ENCODE measurements at regions not wholly inside any gene's neighbourhood (a gene's known extent, or its start where the extent isn't known, plus 50 kb on each side); places are given as distances from the start of the nearest gene placed in this dataset.

DNA sequence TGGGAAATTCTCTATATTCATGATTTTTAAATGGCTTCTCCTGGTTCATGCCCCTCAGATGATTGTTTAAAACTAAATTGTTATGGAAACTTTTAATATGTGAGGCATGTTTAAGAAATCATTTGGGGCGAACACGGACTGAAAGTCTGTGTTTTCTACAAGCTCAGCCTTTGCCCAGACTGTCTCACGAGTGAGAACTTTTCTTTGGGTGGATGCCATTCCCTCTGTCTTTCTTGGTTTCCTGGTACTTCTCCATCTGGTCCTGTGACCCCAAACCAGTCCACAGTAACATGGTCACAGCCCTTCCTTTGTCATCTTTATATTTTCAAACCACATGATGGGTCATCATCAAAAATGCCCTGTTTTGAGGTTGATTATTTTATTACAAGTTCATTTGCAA, 186.6 kb upstream of the GNPDA2 start:
- TF ChIP-seq CTCF (IDR thresholded peaks at IDR 0.05; ENCODE audit: insufficient read depth, low read depth, low read length) (no peak), EZH2 (IDR thresholded peaks at IDR 0.05; ENCODE audit: insufficient read depth, low read length) (no peak)

Measured in astrocyte (in vitro differentiated cells and primary cell).